Thoracic aorta (tissue), 2 donors: ENCODE measurements at regions not wholly inside any gene's neighbourhood (a gene's known extent, or its start where the extent isn't known, plus 50 kb on each side); places are given as distances from the start of the nearest gene placed in this dataset.

Experiments
- ATAC-seq: fragments of 150-250 bp; one replicate; pipeline ENCODE4 v1.8.0; 2017; ENCODE audit warnings: low read depth; ENCODE audit not compliant: insufficient number of reproducible peaks, low FRiP score
- DNase-seq: peaks from one replicate; pipeline ENCODE4 v3.0.0-alpha.2; 2020; ENCODE audit warnings: low spot score
- H3K27ac ChIP-seq, 2 donors: fragments of 200-600 bp; sonication (generic); 1 replicate in 1 of 2; 2 replicates in 1 of 2; pipeline ENCODE4 v1.5.1; 2016; ENCODE audit warnings: mild to moderate bottlenecking in 2 of 2, moderate library complexity in 2 of 2
- H3K27me3 ChIP-seq: fragments of 200-600 bp; sonication (generic); replicated peaks from 2 replicates; pipeline ENCODE4 v1.6.0; 2016; ENCODE audit warnings: mild to moderate bottlenecking; ENCODE audit not compliant: insufficient read depth
- H3K36me3 ChIP-seq: fragments of 200-600 bp; sonication (generic); one replicate; pipeline ENCODE4 v1.5.1; 2016
- H3K4me1 ChIP-seq, 2 donors: fragments of 200-600 bp; sonication (generic); 1 replicate in 1 of 2; 2 replicates in 1 of 2; pipeline versions ENCODE4 v1.5.1 to v1.6.0; 2016; ENCODE audit warnings: low read depth in 2 of 2, mild to moderate bottlenecking in 1 of 2; ENCODE audit not compliant: control insufficient read depth in 1 of 2
- H3K4me3 ChIP-seq: fragments of 200-600 bp; sonication (generic); 2 replicates; pipeline ENCODE4 v1.5.1; 2016; ENCODE audit warnings: mild to moderate bottlenecking
- H3K9me3 ChIP-seq: fragments of 200-600 bp; sonication (generic); 2 replicates; pipeline ENCODE4 v1.5.1; 2016
- CTCF ChIP-seq: fragments of 200-600 bp; sonication (generic); IDR thresholded peaks from one replicate; pipeline ENCODE4 v1.5.1; 2019; ENCODE audit warnings: antibody characterized with exemption

GRCh38 chr6:157761331-157761921 is 61.6 kb upstream of the SNX9 start:
- TF ChIP-seq CTCF, result no peak
- Histone ChIP-seq H3K4me3 (peak overlapping the region; percentile 13), H3K27me3 (no peaks in the 10 kb centered on the region), H3K27ac (peak overlapping the region; percentile 80 to 82), H3K36me3 (no peaks in the 10 kb centered on the region), H3K4me1 (peaks cover 44 to 71% of the 10 kb centered on the region in 2 donors), H3K9me3 (no peaks in the 10 kb centered on the region)
- no peak for ATAC-seq
- no peak for DNase-seq

- Histone ChIP-seq H3K27ac (peak overlapping the region; percentile 80 to 82), H3K4me3 (no peak overlapping the region), H3K36me3 (no peaks in the 10 kb centered on the region), H3K9me3 (no peaks in the 10 kb centered on the region), H3K4me1 (peaks cover 42 to 67% of the 10 kb centered on the region in 2 donors), H3K27me3 (no peaks in the 10 kb centered on the region)
- no peak for ATAC-seq
- no peak for TF ChIP-seq CTCF
- no peak for DNase-seq
Measured at GRCh38 chr6:157761926-157762325, 61.1 kb upstream of the SNX9 start.

GRCh38 chr6:157762636-157763035 is 60.4 kb upstream of the SNX9 start:
- Histone ChIP-seq H3K27me3 (no peaks in the 10 kb centered on the region), H3K27ac (peak overlapping the region; percentile 80 to 82), H3K36me3 (no peaks in the 10 kb centered on the region), H3K4me3 (no peak overlapping the region), H3K4me1 (peaks cover 40 to 60% of the 10 kb centered on the region in 2 donors), H3K9me3 (no peaks in the 10 kb centered on the region)
- no peak for DNase-seq
- no peak for ATAC-seq
- TF ChIP-seq CTCF, result no peak

- Histone ChIP-seq H3K4me3 (no peak overlapping the region), H3K36me3 (no peaks in the 10 kb centered on the region), H3K4me1 (peaks cover 40 to 57% of the 10 kb centered on the region in 2 donors), H3K27ac (peak overlapping the region; percentile 80 to 82), H3K9me3 (no peaks in the 10 kb centered on the region), H3K27me3 (no peaks in the 10 kb centered on the region)
- DNase-seq (no peak), ATAC-seq (no peak)
- TF ChIP-seq CTCF, result no peak
Measured at GRCh38 chr6:157763129-157763903, 59.7 kb upstream of the SNX9 start.

GRCh38 chr6:157763904-157764177 is 59.2 kb upstream of the SNX9 start:
- Histone ChIP-seq H3K9me3 (no peaks in the 10 kb centered on the region), H3K36me3 (no peaks in the 10 kb centered on the region), H3K4me1 (peaks cover 40 to 57% of the 10 kb centered on the region in 2 donors), H3K27ac (peak overlapping the region; percentile 80 to 82), H3K4me3 (no peak overlapping the region), H3K27me3 (no peaks in the 10 kb centered on the region)
- ATAC-seq, result no peak
- DNase-seq, result no peak
- no peak for TF ChIP-seq CTCF
